GM12892 (cell line): ENCODE measurements at regions not wholly inside any gene's neighbourhood (a gene's known extent, or its start where the extent isn't known, plus 50 kb on each side); places are given as distances from the start of the nearest gene placed in this dataset.

Experiments used
- POLR2A ChIP-seq: IDR thresholded peaks from 2 replicates; pipeline ENCODE4 v1.6.1; 2011; ENCODE audit warnings: low read depth, low read length, control low read depth
- POLR2AphosphoS5 ChIP-seq: IDR thresholded peaks from 2 replicates; pipeline ENCODE4 v1.6.1; 2011; ENCODE audit warnings: low read depth, low read length, control low read depth
- TAF1 ChIP-seq: IDR thresholded peaks from 2 replicates; pipeline ENCODE4 v1.6.1; 2011; ENCODE audit warnings: low read depth, mild to moderate bottlenecking, control low read depth, low read length, borderline replicate concordance

GRCh38 chr4:11151500-11151899, 277.2 kb downstream of the HS3ST1 start:
- TF ChIP-seq TAF1, result no peak
- no peak for TF ChIP-seq POLR2A
- TF ChIP-seq POLR2AphosphoS5, result no peak
